ENCODE measurements at regions not wholly inside any gene's neighbourhood (a gene's known extent, or its start where the extent isn't known, plus 50 kb on each side); places are given as distances from the start of the nearest gene placed in this dataset.

GRCh38 chr7:93736668-93737369, 153.7 kb downstream of the TFPI2 start:
- Histone ChIP-seq H3K4me1 (ENCODE audit: insufficient read depth, low read length) (no peaks in the 10 kb centered on the region), H3K56ac (ENCODE audit: insufficient read length, low read depth, low read length) (no peak overlapping the region), H3T11ph (ENCODE audit: low read length) (no peak overlapping the region), H3K27ac (ENCODE audit: insufficient read length, low read depth, low read length) (no peak overlapping the region), H4K8ac (replicated peaks; ENCODE audit: insufficient read length, low read depth, low read length) (no peak overlapping the region), H3K18ac (ENCODE audit: insufficient read length, low read depth, low read length) (no peak overlapping the region), H3K4me2 (ENCODE audit: insufficient read depth, insufficient read length, low read length) (no peak overlapping the region), H3K27me3 (ENCODE audit: insufficient read depth, low read length) (no peaks in the 10 kb centered on the region), H3K14ac (ENCODE audit: insufficient read depth, low read length) (no peak overlapping the region), H3K4ac (ENCODE audit: low read depth, low read length) (no peak overlapping the region), H2BK5ac (ENCODE audit: insufficient read length, low read length) (no peak overlapping the region), H2BK120ac (ENCODE audit: low read depth, low read length, poor library complexity, severe bottlenecking) (no peak overlapping the region), H4K91ac (ENCODE audit: insufficient read length, low read depth, low read length) (no peak overlapping the region), H2AFZ (ENCODE audit: low read length) (no peak overlapping the region), H3K79me2 (ENCODE audit: insufficient read depth, low read length) (no peaks in the 10 kb centered on the region), H2BK20ac (ENCODE audit: low read depth, low read length, poor library complexity, severe bottlenecking) (no peak overlapping the region), H3K79me1 (ENCODE audit: insufficient read depth, low read depth, low read length, poor library complexity, severe bottlenecking) (no peaks in the 10 kb centered on the region), H3K23me2 (ENCODE audit: insufficient read length, low read depth, low read length, poor library complexity, severe bottlenecking) (no peaks in the 10 kb centered on the region), H3K9me3 (ENCODE audit: control insufficient read depth, low read depth, low read length) (no peaks in the 10 kb centered on the region), H3K23ac (ENCODE audit: insufficient read length, low read depth, low read length) (no peak overlapping the region), H2BK12ac (ENCODE audit: insufficient read length, low read depth, low read length) (no peak overlapping the region), H2BK15ac (ENCODE audit: low read depth, low read length) (no peak overlapping the region), H4K5ac (ENCODE audit: insufficient read length, low read depth, low read length) (no peak overlapping the region), H4K20me1 (ENCODE audit: control insufficient read depth, insufficient read depth, insufficient read length) (no peaks in the 10 kb centered on the region), H3K9ac (ENCODE audit: extremely low read depth, insufficient read length, low read length) (no peak overlapping the region), H2AK5ac (ENCODE audit: insufficient read length, low read length) (no peak overlapping the region)
- Mint-ChIP-seq H3K4me1 (no peaks in the 10 kb centered on the region), H3K27me3 (ENCODE audit: low read depth) (no peaks in the 10 kb centered on the region), H3K9me3 (peaks cover 4% of the 10 kb centered on the region in 2 experiments), H3K4me3 (no peak overlapping the region), H3K27ac (no peak overlapping the region), H3K36me3 (ENCODE audit: insufficient read depth in 1 of 3, low read depth in 3 of 3) (peaks cover 0 to 4% (median under 1%) of the 10 kb centered on the region in 3 experiments; a peak in 5 of 7 replicates)
- no peak for DNase-seq
- TF ChIP-seq, protein P1, sequence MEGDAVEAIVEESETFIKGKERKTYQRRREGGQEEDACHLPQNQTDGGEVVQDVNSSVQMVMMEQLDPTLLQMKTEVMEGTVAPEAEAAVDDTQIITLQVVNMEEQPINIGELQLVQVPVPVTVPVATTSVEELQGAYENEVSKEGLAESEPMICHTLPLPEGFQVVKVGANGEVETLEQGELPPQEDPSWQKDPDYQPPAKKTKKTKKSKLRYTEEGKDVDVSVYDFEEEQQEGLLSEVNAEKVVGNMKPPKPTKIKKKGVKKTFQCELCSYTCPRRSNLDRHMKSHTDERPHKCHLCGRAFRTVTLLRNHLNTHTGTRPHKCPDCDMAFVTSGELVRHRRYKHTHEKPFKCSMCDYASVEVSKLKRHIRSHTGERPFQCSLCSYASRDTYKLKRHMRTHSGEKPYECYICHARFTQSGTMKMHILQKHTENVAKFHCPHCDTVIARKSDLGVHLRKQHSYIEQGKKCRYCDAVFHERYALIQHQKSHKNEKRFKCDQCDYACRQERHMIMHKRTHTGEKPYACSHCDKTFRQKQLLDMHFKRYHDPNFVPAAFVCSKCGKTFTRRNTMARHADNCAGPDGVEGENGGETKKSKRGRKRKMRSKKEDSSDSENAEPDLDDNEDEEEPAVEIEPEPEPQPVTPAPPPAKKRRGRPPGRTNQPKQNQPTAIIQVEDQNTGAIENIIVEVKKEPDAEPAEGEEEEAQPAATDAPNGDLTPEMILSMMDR (conservative IDR thresholded peaks at IDR 0.05), result no peak
- no CpG with 5 or more reads among the region's 2 CpGs for WGBS (ENCODE audit: extremely low coverage, insufficient read length, low lambda C conversion rate)

Measured in H9 (cell line).